OCI-LY7 (cell line): ENCODE measurements at regions not wholly inside any gene's neighbourhood (a gene's known extent, or its start where the extent isn't known, plus 50 kb on each side); places are given as distances from the start of the nearest gene placed in this dataset.

ENCODE experiments used
- BruUV-seq: library from RNA; stranded (reverse); fragments of 400-500 nt; replicated peaks from 2 replicates; lab custom pipeline; 2021; lab: Mats Ljungman, UMichigan
- CTCF ChIA-PET: fragments of 300-600 bp; sonication (Branson Sonifier 250); formaldehyde crosslinking; loops from one replicate; lab custom pipeline; 2022; ENCODE audit warnings: antibody characterized with exemption; ENCODE audit not compliant: unreplicated experiment; lab: Charles Lee
- POLR2A ChIA-PET: fragments of 300-600 bp; sonication (Branson Sonifier 250); formaldehyde crosslinking; loops from one replicate; lab custom pipeline; 2022; ENCODE audit warnings: antibody characterized with exemption; lab: Charles Lee
- DNase-seq: peaks from one replicate; pipeline ENCODE4 v3.0.0-alpha.2; 2015; ENCODE audit warnings: low spot score
- H2AFZ ChIP-seq: fragments of 200-600 bp; sonication (generic), shearing (Covaris generic); 2 replicates; pipeline ENCODE4 v1.6.1; 2014; ENCODE audit warnings: mild to moderate bottlenecking, antibody characterized with exemption, low read length, moderate library complexity
- H3K27ac ChIP-seq: fragments of 200-600 bp; sonication (generic); 2 replicates; pipeline ENCODE4 v1.5.1; 2014; ENCODE audit warnings: mixed run types, low read depth, mild to moderate bottlenecking, moderate library complexity, low read length, inconsistent platforms; ENCODE audit not compliant: poor library complexity, severe bottlenecking
- H3K36me3 ChIP-seq: fragments of 200-600 bp; sonication (generic); 2 replicates; pipeline ENCODE4 v1.6.1; 2014; ENCODE audit warnings: mild to moderate bottlenecking, antibody characterized with exemption, low read length, moderate library complexity, mixed read lengths; ENCODE audit not compliant: insufficient read depth
- H3K4me1 ChIP-seq: fragments of 200-600 bp; sonication (generic); 2 replicates; pipeline ENCODE4 v1.5.1; 2014; ENCODE audit warnings: mild to moderate bottlenecking, low read length; ENCODE audit not compliant: insufficient read depth, poor library complexity, severe bottlenecking
- H3K4me2 ChIP-seq: fragments of 200-600 bp; sonication (generic); 2 replicates; pipeline ENCODE4 v1.6.1; 2014; ENCODE audit warnings: mild to moderate bottlenecking, low read length
- H3K4me3 ChIP-seq: fragments of 200-600 bp; sonication (generic); 2 replicates; pipeline ENCODE4 v1.5.1; 2014; ENCODE audit warnings: mild to moderate bottlenecking, low read depth, low read length; ENCODE audit not compliant: poor library complexity, severe bottlenecking
- H3K79me2 ChIP-seq: fragments of 200-600 bp; sonication (generic); 2 replicates; pipeline ENCODE4 v1.6.1; 2016; ENCODE audit warnings: low read depth, mild to moderate bottlenecking, low read length, moderate library complexity, mixed read lengths; ENCODE audit not compliant: insufficient read depth
- H3K9me2 ChIP-seq: fragments of 200-600 bp; sonication (generic); 2 replicates; pipeline ENCODE4 v1.6.1; 2016; ENCODE audit warnings: mild to moderate bottlenecking, low read length, mixed read lengths; ENCODE audit not compliant: insufficient read depth
- H3K9me3 ChIP-seq: fragments of 200-600 bp; sonication (generic); 2 replicates; pipeline ENCODE4 v1.6.1; 2014; ENCODE audit warnings: mild to moderate bottlenecking, mixed run types, low read length, mixed read lengths
- H4K20me1 ChIP-seq: fragments of 200-600 bp; sonication (generic); 2 replicates; pipeline ENCODE4 v1.6.1; 2014; ENCODE audit warnings: mild to moderate bottlenecking, antibody characterized with exemption, low read length, moderate library complexity, mixed read lengths; ENCODE audit not compliant: insufficient read depth
- CTCF ChIP-seq: fragments of 200-600 bp; sonication (generic); conservative IDR thresholded peaks from 2 replicates; pipeline ENCODE4 v1.5.1; 2014; ENCODE audit warnings: mild to moderate bottlenecking, antibody characterized with exemption, low read length, moderate library complexity, mixed read lengths
- EZH2phosphoT487 ChIP-seq: fragments of 200-600 bp; sonication (generic); IDR thresholded peaks from 2 replicates; pipeline ENCODE4 v1.6.1; 2018; ENCODE audit warnings: low read depth, borderline replicate concordance, mild to moderate bottlenecking, mixed run types, antibody characterized with exemption, low read length, moderate library complexity, mixed read lengths
- intact Hi-C: fragments of 100-400 bp; cut with micrococcal nuclease; formaldehyde crosslinking; loops from one replicate; pipeline ENCODE4 v1.10.0; 2022; ENCODE audit not compliant: unreplicated experiment

GRCh38 chr4:12050357-12050756 is 621.7 kb upstream of the HS3ST1 start:
- ChIA-PET CTCF (no interaction called here), POLR2A (no interaction called here)
- Histone ChIP-seq H3K4me3 (no peak overlapping the region), H2AFZ (no peak overlapping the region), H3K4me1 (no peaks in the 10 kb centered on the region), H4K20me1 (no peaks in the 10 kb centered on the region), H3K9me2 (no peaks in the 10 kb centered on the region), H3K27ac (no peak overlapping the region), H3K4me2 (no peak overlapping the region), H3K9me3 (no peaks in the 10 kb centered on the region), H3K79me2 (no peaks in the 10 kb centered on the region), H3K36me3 (no peaks in the 10 kb centered on the region)
- intact Hi-C loops = no loop called here
- TF ChIP-seq CTCF (no peak), EZH2phosphoT487 (no peak)
- BruUV-seq = no TSS peak
- DNase-seq = no peak

GRCh38 chr4:12042818-12043217 is 614.1 kb upstream of the HS3ST1 start:
- POLR2A ChIA-PET = no interaction called here
- Histone ChIP-seq H3K4me3 (no peak overlapping the region), H4K20me1 (no peaks in the 10 kb centered on the region), H3K27ac (no peak overlapping the region), H3K79me2 (no peaks in the 10 kb centered on the region), H3K4me1 (no peaks in the 10 kb centered on the region), H3K36me3 (no peaks in the 10 kb centered on the region), H3K9me2 (no peaks in the 10 kb centered on the region), H3K9me3 (peaks cover 4% of the 10 kb centered on the region; the same call in 1 of the 2 replicates), H3K4me2 (no peak overlapping the region), H2AFZ (no peak overlapping the region)
- TF ChIP-seq CTCF (no peak), EZH2phosphoT487 (no peak)
- BruUV-seq = no TSS peak
- CTCF ChIA-PET = no interaction called here
- no peak for DNase-seq
- intact Hi-C loops = no loop called here

- ChIA-PET CTCF (no interaction called here), POLR2A (no interaction called here)
- Histone ChIP-seq H3K36me3 (no peaks in the 10 kb centered on the region), H3K79me2 (no peaks in the 10 kb centered on the region), H2AFZ (no peak overlapping the region), H3K4me2 (no peak overlapping the region), H3K9me3 (peaks cover 4% of the 10 kb centered on the region; the same call in 1 of the 2 replicates), H3K4me1 (no peaks in the 10 kb centered on the region), H3K4me3 (no peak overlapping the region), H3K27ac (no peak overlapping the region), H3K9me2 (no peaks in the 10 kb centered on the region), H4K20me1 (no peaks in the 10 kb centered on the region)
- TF ChIP-seq CTCF (peak; percentile 54), EZH2phosphoT487 (no peak)
- intact Hi-C loops = no loop called here
- DNase-seq = no peak
- BruUV-seq = no TSS peak
These were observed 613.1 kb upstream of the HS3ST1 start for GRCh38 chr4:12041828-12042227.
